ENCODE measurements at regions not wholly inside any gene's neighbourhood (a gene's known extent, or its start where the extent isn't known, plus 50 kb on each side); places are given as distances from the start of the nearest gene placed in this dataset.
A peak's percentile ranks its signal among the peaks of the same experiment; 100 is the strongest.

DNA sequence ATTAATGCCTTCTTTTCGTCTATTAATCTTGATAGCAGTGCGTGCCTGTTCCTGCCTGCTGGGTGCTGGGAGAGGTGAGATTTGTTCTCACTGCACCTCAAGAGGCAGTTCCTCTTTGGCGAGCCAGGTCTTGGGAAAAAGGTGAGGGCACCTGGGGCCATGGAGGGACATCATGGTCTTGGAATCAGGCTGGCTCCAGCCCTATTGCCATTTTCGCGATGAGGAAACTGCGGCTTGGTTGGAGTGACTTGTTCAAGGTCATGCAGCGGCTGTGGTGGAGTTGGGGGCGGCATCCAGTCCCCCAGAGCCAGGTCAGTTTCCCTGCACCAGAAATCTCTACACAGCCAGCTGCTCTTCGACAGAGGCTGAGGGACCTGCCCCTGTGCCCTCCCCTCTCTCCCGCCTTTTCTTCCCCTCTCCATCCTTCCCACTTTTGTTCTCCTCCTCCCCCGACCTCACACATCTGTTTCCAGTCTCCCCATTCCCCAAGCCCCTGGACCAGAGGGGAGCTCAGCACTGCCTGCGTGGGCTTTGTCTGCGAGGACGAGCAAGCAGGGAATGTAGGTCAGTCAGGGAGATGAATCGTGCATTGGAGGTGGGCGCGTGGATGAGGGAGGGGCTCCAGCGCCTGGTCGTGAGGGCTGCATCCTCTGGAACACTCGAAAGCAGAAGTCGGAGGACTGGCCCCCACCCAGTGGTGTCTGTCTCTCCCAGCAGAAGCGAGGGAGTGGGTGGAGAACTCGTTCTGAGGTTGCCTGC lies 135.1 kb downstream of the ACTL8 start:
- peaks cover 28% of the 10 kb centered on the region for H3K27me3 Mint-ChIP-seq (ENCODE audit: insufficient read depth)
- TF ChIP-seq, protein P1, sequence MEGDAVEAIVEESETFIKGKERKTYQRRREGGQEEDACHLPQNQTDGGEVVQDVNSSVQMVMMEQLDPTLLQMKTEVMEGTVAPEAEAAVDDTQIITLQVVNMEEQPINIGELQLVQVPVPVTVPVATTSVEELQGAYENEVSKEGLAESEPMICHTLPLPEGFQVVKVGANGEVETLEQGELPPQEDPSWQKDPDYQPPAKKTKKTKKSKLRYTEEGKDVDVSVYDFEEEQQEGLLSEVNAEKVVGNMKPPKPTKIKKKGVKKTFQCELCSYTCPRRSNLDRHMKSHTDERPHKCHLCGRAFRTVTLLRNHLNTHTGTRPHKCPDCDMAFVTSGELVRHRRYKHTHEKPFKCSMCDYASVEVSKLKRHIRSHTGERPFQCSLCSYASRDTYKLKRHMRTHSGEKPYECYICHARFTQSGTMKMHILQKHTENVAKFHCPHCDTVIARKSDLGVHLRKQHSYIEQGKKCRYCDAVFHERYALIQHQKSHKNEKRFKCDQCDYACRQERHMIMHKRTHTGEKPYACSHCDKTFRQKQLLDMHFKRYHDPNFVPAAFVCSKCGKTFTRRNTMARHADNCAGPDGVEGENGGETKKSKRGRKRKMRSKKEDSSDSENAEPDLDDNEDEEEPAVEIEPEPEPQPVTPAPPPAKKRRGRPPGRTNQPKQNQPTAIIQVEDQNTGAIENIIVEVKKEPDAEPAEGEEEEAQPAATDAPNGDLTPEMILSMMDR (conservative IDR thresholded peaks at IDR 0.05), result no peak
- no peaks in the 10 kb centered on the region for H3K4me1 Mint-ChIP-seq
- Histone ChIP-seq H3K4me1 (ENCODE audit: control insufficient read depth, insufficient read depth, low read length) (no peaks in the 10 kb centered on the region), H3K36me3 (ENCODE audit: control insufficient read depth, insufficient read depth, low read length) (no peaks in the 10 kb centered on the region), H3K9ac (ENCODE audit: extremely low read depth, low read length, poor library complexity, severe bottlenecking) (no peak overlapping the region), H3K27me3 (ENCODE audit: control insufficient read depth, insufficient read depth, low read length, poor library complexity, severe bottlenecking) (peaks cover 10% of the 10 kb centered on the region), H3K4me3 (ENCODE audit: low read length) (no peak overlapping the region), H3K9me3 (ENCODE audit: control insufficient read depth, low read length) (no peaks in the 10 kb centered on the region), H3K27ac (ENCODE audit: low read depth, low read length) (no peak overlapping the region)
- no peaks in the 10 kb centered on the region for H3K36me3 Mint-ChIP-seq (ENCODE audit: low read depth)
- no peaks in the 10 kb centered on the region for H3K9me3 Mint-ChIP-seq
- H3K4me3 Mint-ChIP-seq, result no peak overlapping the region
- 82 to 85% methylated on average over 16 to 23 of the region's 23 CpGs for WGBS, 2 experiments (ENCODE audit: insufficient coverage in 1 of 2, insufficient read length in 1 of 2)
- peak; percentile 38 for DNase-seq
- H3K27ac Mint-ChIP-seq, result no peak overlapping the region

DNA sequence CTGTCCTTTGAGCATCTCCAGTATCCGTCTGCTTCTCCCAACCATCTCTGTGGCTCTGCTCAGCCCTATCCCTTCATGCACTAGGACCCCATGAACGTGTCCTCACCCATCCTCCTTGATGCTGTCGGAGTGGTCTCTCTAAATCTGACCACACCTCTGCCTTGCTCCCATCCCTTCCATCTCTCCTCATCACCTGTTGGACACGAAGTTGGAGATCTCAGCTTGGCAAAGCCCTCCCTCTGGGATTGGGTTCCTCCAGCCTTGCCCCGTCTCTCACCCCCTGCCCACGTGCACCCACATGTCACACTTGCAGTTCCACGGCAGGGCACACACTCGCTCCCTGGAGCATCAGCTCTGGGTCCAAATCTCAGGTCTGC lies 135.7 kb downstream of the ACTL8 start:
- Mint-ChIP-seq H3K4me3 (no peak overlapping the region), H3K27ac (no peak overlapping the region), H3K4me1 (no peaks in the 10 kb centered on the region), H3K36me3 (ENCODE audit: low read depth) (no peaks in the 10 kb centered on the region), H3K9me3 (no peaks in the 10 kb centered on the region), H3K27me3 (ENCODE audit: insufficient read depth) (peaks cover 30% of the 10 kb centered on the region)
- H3K9ac ChIP-seq (ENCODE audit: extremely low read depth, low read length, poor library complexity, severe bottlenecking), result no peak overlapping the region
- DNase-seq, result peak; percentile 24
- no peaks in the 10 kb centered on the region for H3K9me3 ChIP-seq (ENCODE audit: control insufficient read depth, low read length)
- H3K4me3 ChIP-seq (ENCODE audit: low read length), result no peak overlapping the region
- 82 to 86% methylated on average over 7 to 8 of the region's 8 CpGs for WGBS, 2 experiments (ENCODE audit: insufficient coverage in 1 of 2, insufficient read length in 1 of 2)
- H3K36me3 ChIP-seq (ENCODE audit: control insufficient read depth, insufficient read depth, low read length), result no peaks in the 10 kb centered on the region
- peaks cover 10% of the 10 kb centered on the region for H3K27me3 ChIP-seq (ENCODE audit: control insufficient read depth, insufficient read depth, low read length, poor library complexity, severe bottlenecking)
- H3K4me1 ChIP-seq (ENCODE audit: control insufficient read depth, insufficient read depth, low read length), result no peaks in the 10 kb centered on the region
- no peak overlapping the region for H3K27ac ChIP-seq (ENCODE audit: low read depth, low read length)
- TF ChIP-seq, protein P1 (conservative IDR thresholded peaks at IDR 0.05), result no peak

DNA sequence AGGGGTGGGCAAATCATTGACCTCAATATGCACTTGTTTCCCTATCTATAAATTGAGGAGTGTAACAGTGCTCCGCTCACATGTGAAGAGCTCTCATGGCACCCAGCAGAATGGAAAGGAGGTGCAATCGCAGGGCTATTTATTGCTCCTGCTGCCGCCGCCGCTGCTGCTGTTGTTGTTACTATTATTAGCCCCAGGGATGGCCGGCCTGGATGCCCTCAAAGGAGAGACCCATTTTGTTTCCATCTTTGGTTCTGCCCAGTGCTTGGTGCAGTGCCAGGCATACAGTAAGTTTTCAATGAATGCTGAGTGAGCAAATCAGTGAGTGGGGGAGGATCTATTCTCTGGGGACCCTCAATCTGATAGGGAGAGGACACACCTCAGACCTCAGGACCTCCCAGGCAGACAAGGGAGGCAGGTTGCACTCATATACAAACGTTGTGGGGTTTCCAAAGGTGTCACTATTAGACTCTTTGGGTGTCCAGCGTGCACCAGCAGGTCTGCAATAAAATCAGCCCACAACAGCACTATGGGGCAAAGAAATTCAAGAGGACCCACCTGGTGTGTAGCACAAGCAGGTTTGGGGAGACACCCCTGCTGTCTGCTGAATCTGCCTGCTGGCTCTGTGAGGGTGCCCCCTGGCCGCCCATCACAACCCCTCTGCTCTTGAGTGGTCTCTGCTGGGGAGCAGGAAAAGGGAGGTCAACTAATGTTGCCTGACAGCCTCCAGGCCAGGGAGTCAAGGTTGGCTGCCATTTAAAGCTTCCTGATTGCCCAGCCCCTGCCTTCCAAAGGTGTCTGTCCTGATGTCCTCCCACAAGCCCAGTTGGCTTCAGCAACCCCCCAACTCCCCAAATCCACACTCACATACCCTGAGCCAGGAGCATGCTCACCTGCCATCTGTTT lies 136.3 kb downstream of the ACTL8 start:
- Mint-ChIP-seq H3K27me3 (ENCODE audit: insufficient read depth) (peaks cover 30% of the 10 kb centered on the region), H3K36me3 (ENCODE audit: low read depth) (no peaks in the 10 kb centered on the region), H3K27ac (no peak overlapping the region), H3K4me3 (no peak overlapping the region), H3K9me3 (no peaks in the 10 kb centered on the region), H3K4me1 (no peaks in the 10 kb centered on the region)
- TF ChIP-seq, protein P1 (conservative IDR thresholded peaks at IDR 0.05), result no peak
- H3K27ac ChIP-seq (ENCODE audit: low read depth, low read length), result no peak overlapping the region
- no peaks in the 10 kb centered on the region for H3K9me3 ChIP-seq (ENCODE audit: control insufficient read depth, low read length)
- 85 to 90% methylated on average over 3 to 9 of the region's 9 CpGs for WGBS, 2 experiments (ENCODE audit: insufficient coverage in 1 of 2, insufficient read length in 1 of 2)
- H3K4me1 ChIP-seq (ENCODE audit: control insufficient read depth, insufficient read depth, low read length), result no peaks in the 10 kb centered on the region
- no peaks in the 10 kb centered on the region for H3K36me3 ChIP-seq (ENCODE audit: control insufficient read depth, insufficient read depth, low read length)
- no peak overlapping the region for H3K4me3 ChIP-seq (ENCODE audit: low read length)
- peak; percentile 26 for DNase-seq
- peaks cover 10% of the 10 kb centered on the region for H3K27me3 ChIP-seq (ENCODE audit: control insufficient read depth, insufficient read depth, low read length, poor library complexity, severe bottlenecking)
- H3K9ac ChIP-seq (ENCODE audit: extremely low read depth, low read length, poor library complexity, severe bottlenecking), result no peak overlapping the region

Measured in endodermal cell (in vitro differentiated cells).